ENCODE measurements at regions not wholly inside any gene's neighbourhood (a gene's known extent, or its start where the extent isn't known, plus 50 kb on each side); places are given as distances from the start of the nearest gene placed in this dataset.

DNA sequence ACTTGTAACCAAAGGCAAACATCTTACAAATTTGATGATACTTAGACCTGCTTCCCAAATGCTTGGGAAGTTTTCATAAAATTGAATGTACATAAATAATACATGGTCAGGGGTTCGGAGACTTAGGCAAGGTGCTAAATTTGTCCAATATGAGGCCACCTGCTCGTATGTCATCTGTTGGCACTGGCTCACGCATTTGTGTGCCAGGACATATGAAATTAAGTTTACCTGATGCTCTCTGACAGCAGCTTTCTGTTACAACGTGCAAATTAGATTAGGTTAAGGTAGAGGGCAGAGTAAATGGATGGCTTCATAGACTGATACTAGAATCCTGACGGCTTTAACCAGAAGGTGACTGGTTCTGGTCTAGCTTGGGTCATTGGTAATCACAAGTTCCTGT is 970.3 kb upstream of the RBFOX1 start:
- no peak for DNase-seq

DNA sequence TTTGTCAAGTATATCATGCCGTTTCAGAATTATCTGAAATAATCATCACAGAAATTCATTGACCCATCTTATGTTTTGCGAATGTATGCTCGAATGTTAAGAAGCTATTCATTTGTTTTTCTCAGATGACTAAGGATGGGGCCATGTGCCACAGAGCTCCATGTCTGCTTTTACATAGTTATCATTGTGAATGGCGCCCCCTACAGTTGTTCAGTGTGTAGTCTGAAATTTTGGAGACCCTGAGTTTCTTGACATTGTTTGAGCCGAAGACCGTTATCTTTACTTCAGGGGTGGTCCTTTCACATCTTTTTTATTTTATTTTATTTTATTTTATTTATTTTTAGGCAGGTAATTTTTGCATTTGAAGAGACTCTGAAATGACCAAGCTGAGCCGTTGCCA is 972.0 kb upstream of the RBFOX1 start:
- DNase-seq, result no peak

DNA sequence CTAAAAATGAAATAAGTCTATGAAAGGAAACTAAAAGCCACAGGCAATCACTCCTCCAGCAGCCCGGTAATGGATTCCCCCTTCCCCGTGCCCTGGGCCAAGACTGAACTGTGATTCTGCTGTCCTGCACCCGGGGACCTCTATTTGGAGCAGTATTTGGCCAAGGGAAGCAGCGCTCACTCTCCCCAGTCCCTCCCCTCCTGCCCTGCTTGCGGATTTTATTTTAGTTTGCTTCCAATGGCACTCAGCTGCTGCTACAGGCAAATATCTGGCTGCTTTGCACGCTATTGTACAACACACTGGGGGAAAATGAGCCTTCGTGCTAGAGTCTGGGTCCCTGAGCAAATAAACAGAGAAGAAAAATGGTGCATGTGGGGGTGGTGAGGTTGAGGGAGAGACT is 975.7 kb upstream of the RBFOX1 start:
- no peak for DNase-seq

DNA sequence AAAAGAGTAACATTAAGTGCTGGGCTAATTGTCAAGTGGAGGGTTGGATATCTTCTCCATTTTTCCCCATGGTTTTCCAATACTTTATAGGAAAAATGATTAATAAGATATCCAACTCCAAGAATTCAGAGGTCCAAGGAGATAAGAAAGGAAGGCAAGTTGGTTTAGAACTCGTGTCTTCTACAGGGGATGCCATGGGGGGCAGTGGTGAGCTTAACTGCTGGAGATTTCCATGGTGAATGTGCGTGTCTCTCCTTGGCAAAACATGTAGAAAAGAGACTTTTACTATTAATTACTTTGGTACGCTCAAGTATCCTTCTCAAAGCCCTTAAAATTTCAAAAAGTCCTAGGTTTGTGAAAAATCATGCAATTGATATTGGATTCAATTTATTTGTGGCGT is 982.9 kb upstream of the RBFOX1 start:
- DNase-seq, result no peak

DNA sequence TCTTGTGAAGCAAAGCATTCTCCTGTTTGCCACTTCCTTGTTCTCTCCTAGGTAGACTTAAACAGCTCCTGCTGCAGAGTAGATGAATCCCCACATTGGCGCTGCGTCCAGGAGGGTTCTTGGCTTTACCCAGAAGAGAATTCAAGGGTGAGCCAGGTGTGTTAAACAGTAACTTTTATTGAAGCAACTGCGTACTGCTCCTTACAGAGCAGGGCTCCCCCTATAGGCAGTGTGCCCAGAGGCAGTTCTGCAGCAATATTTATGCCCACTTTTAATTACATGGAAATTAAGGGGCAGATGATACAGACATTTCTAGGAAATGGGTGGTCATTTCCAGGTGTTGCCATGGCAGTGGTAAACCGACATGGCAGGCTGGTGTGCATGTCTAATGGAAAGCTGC is 987.6 kb upstream of the RBFOX1 start:
- no peak for DNase-seq

DNA sequence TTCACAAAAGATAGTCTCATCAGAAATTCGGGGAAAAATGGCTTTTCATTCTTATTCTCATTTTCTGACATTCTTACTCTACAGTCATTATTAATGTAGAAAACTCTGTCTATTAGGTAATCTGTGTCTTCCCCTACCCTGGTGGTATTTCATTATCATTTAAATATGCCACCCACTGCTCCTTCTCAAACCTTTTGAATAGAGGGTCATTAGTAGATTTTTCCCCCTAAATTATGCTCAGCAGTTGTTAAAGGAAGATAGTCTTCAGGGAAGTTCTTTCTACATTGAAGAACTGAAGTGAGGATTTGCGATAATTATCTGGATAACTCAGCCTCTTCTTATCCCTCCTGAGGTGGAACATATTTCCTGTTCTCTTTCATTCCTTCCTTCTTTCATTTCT is 989.5 kb upstream of the RBFOX1 start:
- no peak for DNase-seq

DNA sequence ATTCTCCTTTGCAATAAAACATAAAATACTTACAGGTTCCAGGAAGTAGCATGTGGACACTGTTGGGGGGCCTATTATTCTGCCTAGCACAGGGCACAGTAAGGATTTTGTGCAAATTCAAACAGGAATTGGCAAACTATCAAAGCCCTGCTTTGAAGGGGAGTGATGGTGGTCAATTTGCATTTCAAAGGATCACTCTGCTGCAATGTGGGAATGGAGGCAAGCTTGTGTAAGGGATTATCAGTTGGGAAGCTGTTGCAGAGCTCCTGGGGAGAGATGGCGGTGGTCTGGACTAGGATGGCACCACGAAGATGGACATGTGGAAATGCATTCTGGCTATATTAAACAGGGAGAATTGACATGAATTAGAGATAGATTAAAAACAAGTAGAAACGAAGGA is 990.7 kb upstream of the RBFOX1 start:
- DNase-seq, result no peak

DNA sequence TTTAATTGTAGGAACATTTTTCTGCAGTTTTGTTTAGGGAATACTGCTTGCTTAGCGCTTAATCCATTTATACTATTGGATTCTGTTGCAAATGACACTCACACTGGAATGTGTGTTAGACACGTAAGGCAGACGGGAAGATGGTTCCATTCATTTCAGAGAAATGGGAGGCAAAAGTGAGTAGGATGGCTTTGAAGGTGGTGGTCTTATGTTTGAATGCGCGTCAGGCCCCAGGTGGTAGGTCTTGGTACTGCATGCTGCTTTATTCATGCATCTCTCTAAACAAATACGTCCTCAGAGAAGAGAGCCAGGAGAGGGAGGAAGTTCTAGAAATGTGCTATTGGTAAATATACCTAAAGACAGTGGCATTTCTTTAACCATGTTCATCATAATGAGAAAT is 997.6 kb upstream of the RBFOX1 start:
- DNase-seq, result no peak

DNA sequence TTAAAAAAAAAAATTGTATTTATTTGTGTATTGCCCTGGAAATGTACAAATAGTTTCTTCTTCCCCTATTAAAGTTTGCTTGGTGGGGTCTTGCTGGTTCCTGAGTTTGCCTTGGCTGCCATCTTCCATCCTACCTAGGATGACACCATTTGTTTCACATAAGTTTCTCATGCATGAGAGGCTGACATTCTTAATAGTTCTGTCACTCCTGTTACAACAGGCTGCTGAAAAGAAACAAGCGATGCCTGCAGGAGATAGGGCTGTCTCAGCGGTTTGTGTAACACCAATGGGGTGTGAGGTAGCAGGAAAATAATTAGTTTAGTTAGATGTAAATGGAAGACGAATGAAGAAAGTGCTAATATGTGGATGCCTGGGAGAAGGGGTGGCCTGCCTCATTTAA is 1000.9 kb upstream of the RBFOX1 start:
- no peak for DNase-seq

DNA sequence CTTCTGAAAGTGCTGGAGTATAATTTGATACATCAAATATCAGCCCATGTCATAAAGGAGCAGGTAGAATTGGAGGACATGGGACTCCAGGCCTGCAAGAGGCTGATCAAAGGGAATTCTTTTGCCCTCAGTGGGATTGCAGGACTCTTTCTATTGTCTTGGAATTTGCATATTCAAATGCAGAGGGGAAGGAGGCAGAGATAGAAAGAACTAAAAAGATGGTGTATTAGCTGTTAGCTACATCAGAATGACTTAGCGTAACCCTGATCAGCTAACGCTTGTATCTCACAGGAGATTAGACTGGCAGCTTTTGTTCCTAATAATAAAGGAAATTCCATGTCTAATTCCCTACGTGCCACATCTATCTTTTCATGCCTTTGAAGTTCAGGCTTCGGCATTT is 1014.7 kb upstream of the RBFOX1 start:
- DNase-seq, result no peak

DNA sequence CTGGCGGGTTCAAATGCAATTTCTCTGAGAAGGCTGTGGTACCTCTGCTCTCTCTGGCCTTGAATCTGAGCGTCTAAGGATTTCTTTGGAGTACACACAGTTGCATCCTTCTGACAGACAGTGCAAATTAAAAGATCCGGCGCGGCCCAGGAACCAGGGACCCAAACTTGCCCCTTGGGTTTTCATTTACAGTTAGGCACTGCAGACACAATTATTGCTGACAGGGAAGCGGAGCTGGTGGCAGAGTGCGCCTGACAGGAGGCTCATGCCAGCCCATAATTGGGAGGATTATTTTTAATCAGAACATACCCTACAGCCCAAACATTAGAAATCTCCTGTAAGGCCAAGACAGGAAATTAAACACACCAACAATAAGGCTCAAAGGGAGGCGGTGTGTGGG is 1023.4 kb upstream of the RBFOX1 start:
- DNase-seq, result no peak

DNA sequence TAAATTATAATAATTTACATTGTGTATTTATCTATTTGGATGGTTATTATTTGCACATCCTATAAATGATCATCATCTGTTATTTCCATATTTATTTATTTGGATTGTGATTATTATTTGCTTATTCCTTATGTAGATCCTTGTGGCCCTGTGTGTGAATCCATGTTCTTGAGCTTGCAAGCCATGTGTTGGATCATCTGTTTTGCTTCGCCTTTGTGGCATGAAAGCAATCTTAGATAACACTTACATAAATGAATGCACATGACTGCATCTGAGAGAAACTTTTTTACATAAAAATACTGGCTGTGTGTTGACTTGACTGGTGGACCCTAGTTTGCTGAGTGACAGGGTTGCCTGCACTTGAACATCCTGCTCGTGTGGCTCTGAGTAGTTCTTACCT is 1024.5 kb upstream of the RBFOX1 start:
- DNase-seq, result no peak

DNA sequence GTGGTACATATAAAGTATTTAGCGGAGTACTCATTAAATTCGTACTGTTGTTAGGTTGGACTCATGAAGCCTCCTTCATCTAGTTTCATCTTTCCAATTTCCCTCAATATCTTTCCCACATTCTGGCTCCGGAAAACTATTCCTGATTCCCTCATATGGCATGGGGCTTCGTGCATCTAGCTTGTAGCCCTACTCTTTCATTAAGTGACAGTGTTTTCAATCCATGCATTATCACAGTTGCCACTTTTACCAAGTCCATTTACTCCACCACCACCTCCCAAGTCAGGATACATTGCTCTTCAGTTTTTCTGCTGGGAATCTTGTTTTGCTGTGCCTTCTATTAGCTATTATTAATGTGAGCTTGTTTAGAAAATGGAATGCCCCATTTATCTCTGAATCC is 1032.1 kb upstream of the RBFOX1 start:
- no peak for DNase-seq

DNA sequence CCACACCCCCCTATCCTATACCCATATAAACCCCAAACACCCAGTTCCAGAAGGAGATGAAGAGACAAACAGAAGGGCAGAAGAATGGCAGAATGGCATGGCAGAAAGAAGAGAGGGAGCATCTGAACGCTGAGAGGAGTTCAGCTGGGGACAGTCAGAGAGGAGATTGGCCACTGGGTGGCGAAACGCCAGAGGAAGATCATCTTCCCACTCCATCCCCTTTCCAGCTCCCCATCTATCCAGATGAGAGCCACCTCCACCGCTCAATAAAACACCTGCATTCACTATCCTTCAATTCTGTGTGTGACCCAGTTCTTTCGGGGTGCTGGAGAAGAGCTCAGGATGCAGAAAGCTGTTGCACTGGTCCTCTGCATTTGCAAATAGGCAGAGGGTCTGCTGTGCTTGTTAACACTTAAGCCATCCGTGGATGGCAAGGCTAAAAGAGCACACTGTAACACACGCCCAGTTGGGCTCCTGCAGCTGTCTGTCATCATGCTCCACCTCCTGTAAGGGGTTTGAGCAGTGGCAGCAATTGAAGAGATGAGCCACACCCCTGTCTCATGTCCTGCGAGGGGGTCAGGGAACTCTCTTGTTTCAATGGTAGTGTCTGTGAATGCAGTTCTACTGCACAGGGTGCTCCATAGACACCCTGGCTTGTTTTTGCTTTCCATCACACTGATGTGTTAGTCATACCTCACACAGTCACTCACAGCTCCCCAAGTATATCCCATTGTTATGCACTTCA is 1034.8 kb upstream of the RBFOX1 start:
- no peak for DNase-seq

DNA sequence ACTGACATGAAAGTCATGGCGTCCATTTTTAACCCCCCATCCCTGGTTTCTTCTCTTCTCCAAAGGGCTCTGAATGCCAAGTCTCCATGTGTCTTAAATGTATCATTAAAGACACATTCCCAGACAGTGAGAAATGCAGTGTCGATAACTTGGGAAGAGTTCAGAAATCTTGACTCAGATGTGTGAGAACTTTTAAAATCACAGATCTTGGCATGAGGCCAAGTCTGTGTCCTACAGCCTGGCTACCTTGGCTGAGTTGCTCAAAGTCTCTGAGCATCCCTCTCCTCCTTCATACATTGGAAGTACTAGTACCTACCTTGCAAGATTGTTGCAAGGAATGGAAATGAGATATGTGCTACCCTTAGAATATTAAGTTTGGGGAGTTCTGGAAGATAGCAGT is 1046.5 kb upstream of the RBFOX1 start:
- no peak for DNase-seq

DNA sequence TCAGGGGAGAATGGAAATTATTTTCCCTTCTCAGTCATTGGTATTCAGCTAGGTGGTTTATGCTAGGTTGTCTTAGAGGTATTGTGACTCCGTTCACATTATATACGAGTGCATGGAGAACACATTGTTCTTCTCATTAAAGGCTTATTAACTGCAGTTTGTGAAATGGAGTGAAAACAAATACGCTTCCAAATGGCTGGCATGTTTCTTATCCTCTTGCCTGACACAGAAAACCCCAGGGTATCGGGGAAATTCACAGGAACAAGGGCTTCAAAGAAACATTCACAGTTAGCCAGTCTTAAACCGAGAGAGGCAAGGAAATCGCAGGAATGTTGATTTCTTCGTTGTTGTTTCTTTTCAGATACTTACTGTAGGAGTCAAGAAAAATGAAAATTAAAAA is 1047.9 kb upstream of the RBFOX1 start:
- no peak for DNase-seq

DNA sequence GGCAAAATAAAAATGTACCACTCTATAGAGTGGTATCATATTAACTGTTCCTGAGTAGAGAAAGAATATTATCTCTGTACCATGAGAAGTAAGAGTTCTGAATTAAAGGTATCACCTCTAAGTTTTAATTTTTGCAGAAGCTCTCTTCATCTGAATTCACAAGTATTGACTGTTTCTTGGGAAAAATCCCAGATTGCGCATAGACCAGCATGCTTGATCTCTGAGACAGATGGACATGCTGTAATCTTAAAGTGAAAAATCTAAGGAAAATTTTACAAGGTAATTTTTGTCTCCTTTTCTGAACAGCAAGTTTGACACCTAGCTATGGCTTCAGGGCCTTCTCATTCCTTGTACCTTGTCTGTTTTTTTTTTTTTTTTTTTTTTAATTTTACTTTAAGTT is 1050.7 kb upstream of the RBFOX1 start:
- DNase-seq, result no peak

DNA sequence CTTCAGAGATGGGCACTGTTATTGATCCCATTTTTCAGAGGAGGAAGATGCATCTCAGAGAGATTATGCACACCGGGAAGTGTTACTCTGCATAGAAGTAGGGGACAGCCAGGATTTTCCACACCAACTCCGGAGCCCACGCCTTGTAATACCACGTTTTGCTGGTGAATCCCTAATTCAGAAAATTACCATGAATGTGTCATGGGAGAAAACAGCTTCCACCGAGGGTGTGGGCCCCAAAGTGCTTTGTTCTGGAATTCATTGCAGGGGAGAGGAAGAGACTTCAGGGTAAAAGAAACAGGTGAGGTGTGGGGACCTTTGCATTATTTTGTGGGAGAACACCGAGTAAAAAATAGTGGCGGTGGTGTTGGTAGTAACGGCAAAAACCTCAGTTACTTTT is 1051.4 kb upstream of the RBFOX1 start:
- DNase-seq, result no peak

DNA sequence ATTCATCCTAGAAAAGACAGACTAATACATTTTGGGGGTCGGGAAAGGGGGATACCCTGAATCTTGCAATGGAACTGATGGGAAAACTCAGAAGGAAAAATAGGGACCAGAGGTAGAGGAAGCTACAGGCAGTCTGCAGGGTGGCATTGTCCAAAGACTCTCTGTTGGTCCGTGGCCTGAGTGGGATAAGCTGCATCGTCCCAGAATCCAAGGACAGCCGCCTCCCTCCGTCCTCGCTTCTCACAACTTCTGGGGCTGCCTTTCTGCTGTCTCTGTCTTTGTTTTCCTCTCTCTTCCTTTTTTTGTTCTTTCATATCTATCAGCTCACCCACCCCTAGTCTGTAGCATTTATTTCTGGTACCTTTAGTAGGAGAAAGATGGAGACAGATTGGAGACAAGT is 1052.6 kb upstream of the RBFOX1 start:
- no peak for DNase-seq

DNA sequence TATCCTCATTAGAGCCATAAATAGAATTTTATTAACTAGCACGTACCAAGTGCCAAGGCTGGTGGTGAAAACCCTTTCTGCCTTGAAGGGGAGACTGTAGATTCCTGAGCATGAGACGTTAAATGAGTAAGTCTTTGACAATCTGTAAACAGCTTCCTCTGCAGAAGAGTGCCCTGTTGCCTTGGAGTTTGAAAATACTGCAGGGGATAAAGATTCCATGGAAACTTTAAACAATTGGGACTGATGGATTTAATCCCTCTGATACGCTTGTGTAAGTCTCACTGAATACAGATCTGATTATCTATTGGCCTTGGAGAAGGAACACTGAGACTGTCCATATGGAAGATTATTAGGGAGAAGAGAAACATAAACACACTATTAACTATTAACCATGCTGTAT is 1053.4 kb upstream of the RBFOX1 start:
- DNase-seq, result no peak

DNA sequence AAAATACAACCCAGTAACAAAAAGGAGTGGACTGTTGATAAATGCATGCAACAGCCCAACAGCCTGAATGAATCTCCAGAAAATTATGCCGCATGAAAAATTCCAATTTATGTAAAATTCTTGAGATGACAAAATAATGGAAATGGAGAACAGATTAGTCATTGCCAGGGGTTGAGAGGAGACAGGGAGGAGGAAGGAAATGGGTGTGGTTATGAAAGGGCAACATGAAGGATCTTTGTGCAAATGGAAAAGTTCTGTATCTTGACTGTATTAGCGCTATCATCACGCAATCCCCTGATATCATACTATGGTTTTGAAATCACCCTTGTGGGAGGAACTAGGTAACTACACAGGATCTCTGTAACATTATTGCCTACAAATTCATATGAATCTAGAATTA is 1058.3 kb upstream of the RBFOX1 start:
- no peak for DNase-seq

DNA sequence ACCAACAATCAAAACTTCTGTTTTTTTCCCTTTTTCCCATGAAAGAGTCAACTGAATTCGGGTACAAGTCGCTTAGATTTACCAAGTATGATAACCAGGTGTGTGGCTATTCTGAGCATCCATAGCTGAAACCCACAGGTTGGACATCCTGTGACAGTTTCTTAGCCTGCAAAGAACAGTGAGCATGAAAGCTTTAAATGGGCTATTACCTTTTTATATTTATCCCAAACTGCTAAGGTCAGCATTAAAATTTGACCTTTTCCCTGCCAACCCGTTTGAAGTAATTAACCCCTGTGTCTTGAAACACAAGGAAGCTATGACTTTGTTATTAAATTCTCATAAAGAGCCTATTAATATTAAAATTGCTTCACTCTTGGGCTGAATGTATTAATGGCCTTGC is 1065.0 kb upstream of the RBFOX1 start:
- DNase-seq, result no peak

DNA sequence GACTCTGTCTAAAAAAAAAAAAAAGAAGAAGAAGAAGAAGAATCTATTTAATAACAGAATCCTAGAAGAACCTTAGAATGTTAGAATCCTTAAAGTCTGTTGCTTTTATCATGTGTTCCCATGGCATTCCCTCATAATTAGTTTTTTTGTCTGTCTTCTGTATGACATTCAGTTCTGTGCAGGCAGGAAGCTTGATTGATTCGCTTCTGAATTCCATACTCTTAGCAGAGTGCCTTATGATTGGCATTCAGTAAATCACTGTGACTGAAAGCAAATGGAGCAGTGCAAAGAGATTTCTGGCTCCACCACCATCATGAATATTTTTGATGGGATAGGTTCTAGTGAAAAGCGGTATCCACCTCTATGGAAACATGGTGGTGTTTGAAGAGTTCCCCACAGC is 1065.9 kb upstream of the RBFOX1 start:
- no peak for DNase-seq

DNA sequence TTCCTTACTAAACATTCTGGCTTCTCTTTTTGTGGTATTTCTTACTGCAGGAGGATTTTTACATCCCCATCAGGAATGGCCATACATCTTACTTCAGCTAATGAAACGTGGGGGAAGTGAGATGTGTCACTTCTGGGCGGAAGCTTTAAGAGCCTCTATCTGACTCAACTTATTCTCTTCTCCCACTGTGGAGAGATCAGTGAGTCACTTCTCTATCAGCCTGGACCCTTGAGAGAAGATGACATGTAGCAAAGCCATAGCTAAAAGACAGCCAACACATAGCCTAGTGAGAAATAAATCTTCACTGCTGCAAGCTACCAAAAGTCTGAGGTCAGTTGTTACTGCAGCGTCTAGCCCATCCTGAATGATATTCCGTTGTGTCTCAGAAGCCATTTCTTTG is 1066.7 kb upstream of the RBFOX1 start:
- DNase-seq, result no peak

DNA sequence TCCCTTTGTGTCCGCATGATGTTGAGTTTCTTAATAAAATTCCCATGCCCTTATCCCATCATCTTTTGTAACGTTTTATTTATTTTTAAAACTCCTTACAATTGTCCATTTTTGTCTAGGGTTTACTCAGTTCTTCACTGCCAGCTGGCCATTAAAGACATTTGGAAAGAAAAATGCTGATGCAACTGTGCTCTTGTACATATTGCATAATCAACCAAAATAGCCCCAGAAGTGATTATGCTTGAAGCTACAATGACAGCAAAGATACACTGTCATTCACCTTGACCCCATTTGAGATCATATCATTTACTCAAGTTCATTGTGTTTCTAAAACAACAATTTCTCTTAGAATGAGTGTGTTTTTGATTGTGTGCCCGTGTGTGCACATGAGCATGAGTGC is 1074.6 kb upstream of the RBFOX1 start:
- DNase-seq, result no peak

DNA sequence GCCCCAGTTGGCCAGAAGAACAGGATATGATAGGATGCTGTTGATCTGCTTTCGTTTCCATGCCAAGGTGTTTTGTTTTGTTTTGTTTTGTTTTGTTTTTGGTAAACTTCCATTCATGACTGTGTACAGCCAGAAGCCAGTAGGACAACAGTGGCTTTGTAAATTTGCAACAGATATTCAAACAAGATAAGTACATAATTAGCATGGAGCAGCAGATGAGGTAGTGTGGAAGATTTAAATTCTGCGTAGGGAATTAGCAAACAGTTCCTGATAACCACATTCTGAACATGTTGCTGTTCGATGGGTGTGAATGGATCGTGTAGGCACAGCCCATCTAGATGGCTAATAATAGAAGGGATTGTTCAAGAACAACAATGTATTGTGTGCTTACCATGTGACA is 1080.1 kb upstream of the RBFOX1 start:
- no peak for DNase-seq
